ENCODE measurements at regions not wholly inside any gene's neighbourhood (a gene's known extent, or its start where the extent isn't known, plus 50 kb on each side); places are given as distances from the start of the nearest gene placed in this dataset.

DNA sequence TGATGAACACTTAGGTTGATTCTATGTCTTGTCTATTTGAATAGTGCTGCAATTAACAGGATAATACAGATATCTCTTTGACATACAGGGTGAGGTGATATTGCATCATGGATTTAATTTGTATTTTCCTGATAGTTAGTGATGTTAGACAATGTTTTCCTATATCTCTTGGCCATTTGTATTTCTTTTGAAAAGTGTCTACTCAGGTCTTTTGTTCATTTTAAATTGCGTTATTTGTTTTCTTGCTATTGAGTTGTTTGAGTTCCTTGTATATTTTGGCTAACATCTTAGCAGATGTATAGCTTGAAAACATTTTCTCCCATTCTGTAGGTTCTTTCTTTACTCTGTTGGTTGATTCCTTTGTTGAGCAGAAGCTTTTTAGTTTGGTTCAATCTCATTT, 460.6 kb downstream of the CCDC91 start:
- no peak for TF ChIP-seq POLR2A (IDR thresholded peaks at IDR 0.05)
- no peak for TF ChIP-seq CTCF (IDR thresholded peaks at IDR 0.05)
- no peak for TF ChIP-seq POLR2AphosphoS5 (IDR thresholded peaks at IDR 0.05)

All from prostate gland (tissue), 2 donors.